Urothelium cell line (cell line): ENCODE measurements at regions not wholly inside any gene's neighbourhood (a gene's known extent, or its start where the extent isn't known, plus 50 kb on each side); places are given as distances from the start of the nearest gene placed in this dataset.

Experiments
- DNase-seq: peaks from one replicate; pipeline ENCODE4 v3.0.0; 2011; ENCODE audit warnings: low spot score, mixed read lengths
- FAIRE-seq: peaks from 2 replicates; lab custom pipeline; 2011; peaks lifted over from hg19 to GRCh38; lab: Jason Lieb, UNC

- no peak for FAIRE-seq
- no peak for DNase-seq
These were observed 80.8 kb downstream of the CAMK2N1 start for GRCh38 chr1:20405051-20405754.
